PFSK-1 (cell line): ENCODE measurements at regions not wholly inside any gene's neighbourhood (a gene's known extent, or its start where the extent isn't known, plus 50 kb on each side); places are given as distances from the start of the nearest gene placed in this dataset.

Experiments used
- FOXP2 ChIP-seq: optimal IDR thresholded peaks from 2 replicates; pipeline ENCODE3; 2011; ENCODE audit warnings: borderline replicate concordance, control low read depth, inconsistent platforms; ENCODE audit not compliant: insufficient read depth; ENCODE audit errors: extremely low read length, extremely low read depth
- POLR2AphosphoS5 ChIP-seq: IDR thresholded peaks from 2 replicates; pipeline ENCODE4 v1.6.1; 2012; ENCODE audit warnings: low read depth, mild to moderate bottlenecking, control low read depth, low read length, moderate library complexity
- REST ChIP-seq, 2 experiments: IDR thresholded peaks; 2 replicates each; pipeline versions ENCODE4 v1.6.1 to v1.8.0; 2011 to 2012; ENCODE audit warnings: low read depth in 2 of 2, low read length in 2 of 2, control low read depth in 1 of 2, inconsistent platforms in 1 of 2, mild to moderate bottlenecking in 1 of 2, moderate library complexity in 1 of 2; ENCODE audit not compliant: insufficient read depth in 1 of 2
- SIN3A ChIP-seq: IDR thresholded peaks from 2 replicates; pipeline ENCODE4 v1.6.1; 2012; ENCODE audit warnings: mild to moderate bottlenecking, low read length, moderate library complexity, borderline replicate concordance; ENCODE audit not compliant: insufficient read depth
- TAF1 ChIP-seq: IDR thresholded peaks from 2 replicates; pipeline ENCODE4 v1.6.1; 2012; ENCODE audit warnings: low read length, control low read depth, borderline replicate concordance; ENCODE audit not compliant: insufficient read depth

GRCh38 chr9:115837618-115838017 lies 316.0 kb upstream of the PAPPA start:
- TF ChIP-seq TAF1 (no peak), POLR2AphosphoS5 (no peak), REST (IDR thresholded peaks at IDR 0.05; ENCODE audit: insufficient read depth in 1 of 2, low read depth in 2 of 2, low read length in 2 of 2) (no peak), FOXP2 (no peak), SIN3A (no peak)

GRCh38 chr9:115838417-115838816 lies 315.2 kb upstream of the PAPPA start:
- no peak for TF ChIP-seq TAF1
- no peak for TF ChIP-seq POLR2AphosphoS5
- no peak for TF ChIP-seq REST (IDR thresholded peaks at IDR 0.05; ENCODE audit: insufficient read depth in 1 of 2, low read depth in 2 of 2, low read length in 2 of 2)
- no peak for TF ChIP-seq SIN3A
- TF ChIP-seq FOXP2, result no peak

- TF ChIP-seq TAF1 (no peak), REST (IDR thresholded peaks at IDR 0.05; ENCODE audit: insufficient read depth in 1 of 2, low read depth in 2 of 2, low read length in 2 of 2) (no peak), FOXP2 (no peak), SIN3A (no peak), POLR2AphosphoS5 (no peak)
These were observed 307.8 kb upstream of the PAPPA start for GRCh38 chr9:115845648-115846312.

GRCh38 chr9:115847216-115847615 lies 306.4 kb upstream of the PAPPA start:
- TF ChIP-seq POLR2AphosphoS5 (no peak), FOXP2 (no peak), SIN3A (no peak), TAF1 (no peak), REST (IDR thresholded peaks at IDR 0.05; ENCODE audit: insufficient read depth in 1 of 2, low read depth in 2 of 2, low read length in 2 of 2) (no peak)
